Forelimb muscle (tissue), 1 donor: ENCODE measurements at regions not wholly inside any gene's neighbourhood (a gene's known extent, or its start where the extent isn't known, plus 50 kb on each side); places are given as distances from the start of the nearest gene placed in this dataset.

Experiments used
- DNase-seq: peaks from one replicate; pipeline ENCODE4 v3.0.0-alpha.2; 2013; ENCODE audit warnings: low read depth

DNA sequence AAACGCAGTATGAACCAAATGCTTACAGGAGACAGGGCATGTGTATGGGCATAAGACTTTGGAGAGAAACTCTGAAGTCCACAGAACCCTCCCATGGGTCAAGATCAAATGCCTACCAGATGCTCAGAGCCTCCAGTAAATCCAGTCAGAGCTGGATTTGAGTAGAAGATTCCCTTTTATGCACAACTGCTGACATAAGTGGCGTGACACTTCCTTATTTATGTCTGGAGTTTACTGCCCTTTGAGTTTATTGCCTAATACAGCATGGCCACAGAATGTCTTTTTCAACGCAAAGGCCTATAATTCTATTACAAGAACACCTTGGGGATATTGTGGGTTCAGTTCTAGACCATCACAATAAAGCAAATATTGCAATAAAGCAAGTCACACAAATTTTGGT lies 220.0 kb upstream of the FOXQ1 start:
- DNase-seq: no peak

DNA sequence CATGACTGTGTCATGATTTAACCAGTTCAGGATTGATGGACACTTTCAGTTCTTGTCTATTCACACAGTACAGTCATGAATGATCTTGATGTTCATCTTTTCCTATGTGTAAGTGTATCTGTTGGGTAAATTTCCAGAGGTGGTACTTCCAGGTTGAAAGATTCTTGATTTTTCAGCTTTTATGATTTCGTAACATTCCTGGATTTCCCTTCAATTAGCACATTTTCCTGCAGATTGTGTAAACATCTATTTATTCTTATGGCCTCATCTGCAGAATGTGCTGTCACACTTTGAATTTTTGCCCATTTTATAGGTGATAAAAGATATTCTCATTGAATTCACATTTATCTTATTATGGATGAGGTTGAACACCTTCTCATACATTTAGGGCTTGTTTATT lies 222.0 kb upstream of the FOXQ1 start:
- no peak for DNase-seq

DNA sequence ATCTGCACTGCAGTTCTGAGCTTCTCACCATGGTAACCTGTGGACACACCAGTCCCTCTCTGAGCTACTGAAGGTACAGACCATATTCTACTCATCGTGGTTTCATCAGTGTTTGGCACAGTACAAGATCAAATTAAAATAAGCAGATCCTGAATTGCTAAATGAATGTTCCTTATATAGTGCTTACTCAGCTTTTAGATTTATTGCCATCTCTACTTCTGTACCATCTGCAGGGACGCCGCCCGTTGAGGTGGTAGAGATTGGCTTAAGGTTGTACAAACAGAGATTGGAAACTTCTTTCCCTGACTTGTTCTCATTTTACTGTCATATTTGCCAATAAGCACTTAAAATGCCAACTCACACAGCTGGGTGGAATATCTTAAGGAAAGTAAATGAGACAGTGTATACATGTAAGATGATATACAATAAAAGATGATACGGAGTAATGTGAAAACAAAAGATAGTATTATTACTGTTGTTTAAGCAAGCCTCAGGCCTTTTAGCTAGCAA lies 223.4 kb upstream of the FOXQ1 start:
- no peak for DNase-seq

DNA sequence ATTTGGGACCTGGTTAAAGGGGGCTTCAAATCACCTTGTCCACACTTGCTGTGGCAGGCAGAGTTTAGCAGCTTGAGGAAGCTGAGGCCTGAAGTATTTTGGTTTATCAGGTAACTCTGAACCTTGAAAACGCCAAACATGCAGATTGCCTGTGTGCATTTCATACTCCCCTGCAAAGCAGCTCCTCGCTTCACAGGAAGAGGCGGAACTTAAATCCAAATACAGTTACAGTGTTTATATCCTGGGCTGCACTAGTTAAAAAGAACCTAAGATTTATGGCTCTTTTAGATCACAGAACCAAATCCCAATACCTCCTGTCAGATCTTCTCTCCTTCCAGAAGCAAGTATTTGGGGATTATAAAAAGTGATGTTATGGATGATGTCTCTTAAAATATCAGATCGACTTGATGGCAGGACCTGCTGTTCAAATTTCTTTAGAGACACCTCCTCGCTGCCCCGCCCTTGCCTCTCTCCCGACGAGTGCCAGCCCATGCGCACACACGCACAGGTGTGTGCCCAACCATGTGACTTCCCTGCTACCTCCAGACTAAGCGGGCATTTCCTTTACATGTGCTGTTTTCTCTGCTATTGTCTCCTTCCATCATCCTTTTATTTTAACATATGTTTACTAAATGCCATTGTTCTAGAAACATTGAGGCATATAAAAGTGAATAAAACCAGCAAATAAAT lies 224.6 kb upstream of the FOXQ1 start:
- no peak for DNase-seq

DNA sequence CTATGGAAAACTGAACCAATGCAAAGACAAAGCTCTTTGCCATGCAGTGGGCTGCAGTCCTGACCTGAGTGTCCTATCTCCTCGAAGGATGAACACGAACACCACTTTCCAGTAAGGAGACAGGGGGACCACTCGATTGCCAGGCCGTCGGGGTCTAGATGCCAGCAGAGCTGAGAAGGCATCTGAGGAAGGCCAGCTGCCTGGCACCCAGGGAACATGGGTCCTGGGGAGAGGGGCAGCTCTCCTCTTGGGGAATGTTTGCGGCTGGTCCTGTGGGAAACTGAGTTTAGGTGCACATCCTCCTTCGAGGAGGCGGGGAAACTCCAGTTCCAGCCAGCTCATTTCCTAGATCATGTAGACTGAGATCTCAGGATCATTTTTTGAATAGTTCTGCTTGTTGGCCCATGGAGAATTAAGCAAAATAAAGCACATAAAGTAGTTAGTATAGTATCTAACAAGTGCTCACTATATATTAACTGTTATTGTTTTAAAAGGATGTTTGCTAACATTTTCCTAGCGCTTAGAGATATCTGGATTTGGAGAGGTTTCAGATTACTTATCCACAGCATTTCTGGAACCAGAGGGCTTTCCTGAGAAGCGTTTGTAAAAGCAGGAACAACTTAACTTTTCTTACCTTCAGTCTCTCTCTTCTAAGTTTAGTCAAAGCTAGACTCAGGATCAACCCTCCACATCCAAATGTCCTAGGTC lies 225.3 kb upstream of the FOXQ1 start:
- DNase-seq: no peak

DNA sequence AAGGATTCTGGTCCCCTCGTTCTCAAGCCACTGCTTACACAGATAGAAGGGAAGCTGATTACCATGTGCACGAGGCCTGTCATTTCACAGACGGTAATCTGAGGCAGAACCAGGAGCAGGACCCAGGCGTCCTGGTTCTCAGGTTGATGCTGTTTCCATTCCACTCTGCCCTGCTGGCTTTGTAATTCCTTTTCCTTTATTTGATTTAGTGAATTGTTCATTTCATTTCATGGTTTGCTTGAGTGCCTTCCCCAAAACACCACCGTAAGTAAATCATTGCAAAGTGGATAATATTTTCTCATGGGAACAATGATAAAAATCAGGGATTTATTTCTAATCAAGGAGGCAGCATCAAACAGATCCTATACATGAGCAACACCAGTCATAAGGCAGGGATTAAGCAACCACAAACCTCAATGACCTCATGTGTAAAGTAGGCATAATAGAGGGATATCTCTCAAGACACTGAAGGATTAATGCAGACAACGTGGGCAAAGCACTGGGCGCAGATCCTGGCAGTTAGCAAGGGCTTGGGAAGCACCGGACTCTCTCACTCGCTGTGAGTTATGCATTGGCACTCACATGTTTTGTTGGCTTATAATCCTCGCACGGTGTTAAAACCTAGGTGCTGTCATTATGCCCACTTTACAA lies 229.5 kb upstream of the FOXQ1 start:
- no peak for DNase-seq

DNA sequence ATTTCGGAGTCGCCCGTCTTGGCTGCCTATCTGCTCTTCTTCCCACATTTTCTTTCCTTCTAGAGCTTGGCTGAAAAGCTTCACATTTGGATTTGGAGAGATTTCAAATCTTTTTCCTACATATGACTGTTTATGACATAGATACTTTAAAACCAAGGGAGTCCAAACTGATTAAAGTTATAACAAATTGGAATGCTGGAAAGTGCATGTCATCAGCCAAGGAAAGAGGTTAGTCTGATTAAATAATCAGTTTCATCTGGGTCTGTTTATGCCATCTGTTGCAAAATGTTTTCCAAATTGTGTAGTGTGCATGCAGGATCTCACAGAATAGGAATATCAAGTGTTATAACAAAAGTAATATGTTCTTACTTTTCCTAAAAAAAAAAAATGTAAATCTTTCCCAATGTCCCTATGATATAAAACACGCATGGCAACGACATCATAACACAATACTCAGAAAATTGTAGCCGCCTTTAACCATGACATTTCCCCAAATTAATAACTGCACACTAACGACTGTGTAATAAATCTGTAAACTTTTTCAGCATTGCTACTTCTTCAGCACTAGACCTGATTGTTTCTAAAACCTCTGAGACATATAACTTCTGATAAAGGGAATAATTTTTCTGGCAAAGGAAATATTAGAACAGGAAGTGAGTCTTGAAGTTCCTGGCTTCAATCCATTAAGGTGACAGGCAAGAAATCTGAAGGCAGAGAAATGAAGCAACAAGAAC lies 230.2 kb upstream of the FOXQ1 start:
- peak; percentile 25 for DNase-seq

DNA sequence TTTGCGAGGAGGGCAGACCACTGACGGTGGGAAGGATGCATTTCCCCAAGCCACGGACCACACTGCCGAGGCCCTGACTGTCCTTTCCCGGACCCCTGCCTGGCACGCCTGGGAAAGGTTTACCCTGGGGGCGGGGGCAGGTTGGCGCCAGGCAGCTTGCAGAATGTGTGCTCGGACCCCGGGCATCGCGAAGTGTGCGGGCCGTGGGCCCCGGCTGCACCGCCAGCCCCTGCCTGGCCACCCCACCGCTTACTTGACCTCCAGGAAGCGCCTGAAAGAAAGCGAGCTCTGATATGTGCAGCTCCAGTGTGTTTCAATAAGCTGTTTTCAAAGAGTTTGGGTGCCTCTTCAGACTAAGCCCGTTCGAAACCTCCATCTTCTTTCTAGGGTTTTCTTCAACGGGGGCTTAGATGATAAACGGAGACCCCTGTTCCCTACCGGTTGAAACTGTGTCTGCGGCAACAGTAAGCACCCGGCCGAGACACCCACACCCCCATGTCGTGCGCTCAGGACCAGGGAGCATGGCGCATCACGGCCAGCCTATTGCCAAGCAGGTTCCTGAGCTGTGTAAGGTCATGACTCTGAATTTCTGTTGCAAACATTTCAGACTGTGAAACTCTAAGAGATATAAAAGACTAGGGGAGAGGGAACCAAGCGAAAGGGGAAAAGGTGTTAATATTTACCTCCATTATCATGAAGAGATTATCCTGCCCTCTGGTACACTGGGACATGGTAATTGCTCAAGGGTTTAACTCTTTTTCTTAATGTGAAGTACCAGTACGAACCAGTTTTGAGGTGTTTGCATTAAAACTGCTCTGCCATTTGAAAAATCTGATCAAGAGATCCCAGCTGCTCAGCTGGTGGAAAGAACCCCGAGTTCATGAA lies 231.2 kb upstream of the FOXQ1 start:
- no peak for DNase-seq

DNA sequence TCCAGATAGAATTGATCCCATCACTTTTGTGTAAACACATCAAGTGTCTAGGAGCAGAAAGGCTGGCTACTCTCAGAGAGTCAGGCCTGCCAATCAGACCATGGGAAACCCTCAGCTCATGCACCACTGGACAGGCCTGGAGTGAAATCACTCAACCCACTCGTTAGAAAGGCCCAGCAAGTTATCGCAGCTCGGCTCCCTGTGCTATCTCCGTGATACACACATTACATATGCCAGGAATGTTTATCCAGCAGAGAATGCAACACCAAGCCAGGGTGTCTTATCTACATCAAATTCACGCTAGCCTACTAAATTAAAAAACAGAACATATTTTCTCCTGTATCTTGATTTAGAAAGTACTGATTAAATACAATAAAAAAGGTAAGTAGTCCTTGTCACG lies 232.4 kb upstream of the FOXQ1 start:
- DNase-seq: no peak

DNA sequence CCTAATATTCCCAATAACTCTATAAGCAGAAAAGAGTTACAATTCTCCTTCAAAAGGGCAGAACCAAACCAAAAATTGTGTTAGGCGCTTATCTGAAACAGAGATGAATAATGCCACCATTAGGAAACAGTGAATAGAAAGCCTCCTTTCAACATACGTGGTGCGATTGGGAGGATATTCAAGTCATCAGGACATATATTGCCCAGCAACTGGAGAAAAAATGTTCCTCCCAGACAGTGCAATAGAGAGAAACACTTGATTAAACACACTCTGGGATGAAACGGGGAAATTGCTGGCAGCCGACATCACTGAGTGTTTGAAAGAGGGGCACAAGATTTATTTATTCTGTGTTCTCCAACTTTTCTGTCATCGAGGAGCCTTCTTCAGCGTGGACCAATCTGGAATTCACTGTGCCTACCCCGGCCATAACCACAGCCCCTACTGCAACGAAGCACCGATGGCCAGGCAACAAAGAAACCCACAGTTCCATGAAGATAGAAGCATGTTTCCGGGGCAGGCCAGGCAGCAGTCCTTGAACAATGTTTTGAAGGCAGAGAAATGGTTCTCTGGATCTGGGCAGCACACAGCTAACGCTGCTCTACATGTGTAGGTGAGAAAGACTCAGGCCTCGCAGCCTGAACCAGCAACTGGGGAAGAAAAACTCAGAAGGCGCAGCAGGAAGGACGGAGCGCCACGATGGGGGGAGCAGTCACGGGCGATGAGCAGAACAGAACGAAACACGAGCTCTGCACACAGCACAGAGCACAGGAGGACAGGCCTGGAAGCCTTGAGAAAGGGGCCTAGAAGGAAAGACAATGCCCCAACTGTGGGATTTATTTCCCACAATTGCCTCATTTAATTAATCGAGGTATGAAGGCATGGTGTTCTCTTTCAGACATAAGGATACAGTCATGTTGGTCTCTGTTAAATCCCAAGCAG lies 234.2 kb upstream of the FOXQ1 start:
- DNase-seq: no peak

DNA sequence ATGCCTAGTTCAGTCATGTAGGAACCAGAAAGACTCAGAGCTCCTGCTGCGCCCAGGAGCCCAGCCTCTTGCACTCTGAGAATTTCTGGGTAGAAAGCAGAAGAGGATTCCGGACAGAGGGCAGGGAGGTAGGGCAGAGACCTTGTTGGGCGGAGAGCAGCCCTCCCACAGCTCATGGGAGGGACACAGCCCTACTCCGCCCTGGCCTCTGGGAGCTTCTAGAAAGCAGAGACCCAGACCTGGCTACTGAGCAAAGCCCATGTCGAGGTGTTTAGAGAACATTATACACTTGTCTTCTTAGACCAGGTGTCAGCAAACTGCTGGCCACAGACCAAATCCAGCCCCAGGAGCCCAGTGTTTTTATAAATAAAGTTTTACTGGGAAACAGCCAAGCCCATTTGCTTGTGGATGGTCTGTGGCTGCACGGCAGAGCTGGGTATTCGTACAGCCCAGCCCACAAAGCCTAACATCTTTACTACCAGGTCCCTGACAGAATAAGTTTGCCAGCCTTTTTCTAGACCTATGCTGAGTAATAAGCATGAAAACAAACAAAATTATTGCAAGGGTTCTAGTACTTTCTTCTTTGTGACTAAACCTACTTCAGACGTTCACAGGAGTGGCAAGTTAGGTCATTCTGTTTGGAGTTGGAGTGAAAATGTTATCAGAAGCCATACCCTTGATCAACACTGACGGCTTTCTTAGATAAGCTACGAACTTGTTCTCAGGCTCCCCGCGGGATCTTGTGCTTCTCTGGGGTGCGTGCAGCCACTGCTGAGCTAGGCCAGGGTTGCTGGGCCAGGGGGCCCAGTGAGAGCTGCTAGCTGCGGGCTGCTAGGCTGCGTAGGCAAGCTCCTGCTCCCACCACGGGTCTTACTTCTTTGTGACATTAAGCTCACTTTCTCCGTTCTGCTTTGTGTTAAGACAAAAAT lies 235.1 kb upstream of the FOXQ1 start:
- DNase-seq: no peak

DNA sequence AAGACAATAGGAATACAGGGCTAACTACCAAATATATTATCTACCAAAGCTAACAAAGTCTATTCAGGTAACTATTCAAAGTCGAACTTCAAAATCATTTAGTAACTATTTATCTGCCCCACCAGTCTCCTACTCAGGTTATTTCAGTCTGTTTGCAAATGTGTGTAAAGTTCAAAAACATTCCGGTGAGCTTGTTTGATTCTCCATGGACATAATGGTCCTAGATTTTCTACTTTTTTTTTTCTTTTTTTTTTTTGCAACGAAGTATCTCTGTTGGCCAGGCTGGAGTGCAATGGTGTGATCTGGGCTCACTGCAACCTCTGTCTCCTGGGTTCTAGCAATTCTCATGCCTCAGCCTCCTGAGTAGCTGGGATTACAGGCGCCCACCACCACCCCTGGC lies 236.0 kb upstream of the FOXQ1 start:
- no peak for DNase-seq

DNA sequence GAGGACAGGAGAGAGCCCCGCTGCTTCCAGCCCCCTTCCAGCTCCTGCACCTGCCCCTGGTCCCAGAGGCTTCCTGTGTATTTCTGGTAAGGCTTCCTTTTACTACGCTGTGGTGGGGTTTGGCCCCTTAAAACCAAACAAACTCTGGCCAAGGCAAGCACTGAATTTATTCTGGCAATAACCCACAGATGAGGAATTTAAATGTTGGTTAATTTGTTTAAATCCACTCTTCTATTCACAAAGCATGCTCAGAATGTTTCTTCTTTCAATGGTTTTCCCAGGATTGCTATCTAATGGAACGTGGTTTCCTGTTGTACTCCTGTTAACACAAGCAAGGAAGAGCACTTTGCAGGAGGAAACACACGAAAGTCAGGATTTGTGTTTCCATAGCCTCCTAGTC lies 236.5 kb upstream of the FOXQ1 start:
- DNase-seq: no peak

DNA sequence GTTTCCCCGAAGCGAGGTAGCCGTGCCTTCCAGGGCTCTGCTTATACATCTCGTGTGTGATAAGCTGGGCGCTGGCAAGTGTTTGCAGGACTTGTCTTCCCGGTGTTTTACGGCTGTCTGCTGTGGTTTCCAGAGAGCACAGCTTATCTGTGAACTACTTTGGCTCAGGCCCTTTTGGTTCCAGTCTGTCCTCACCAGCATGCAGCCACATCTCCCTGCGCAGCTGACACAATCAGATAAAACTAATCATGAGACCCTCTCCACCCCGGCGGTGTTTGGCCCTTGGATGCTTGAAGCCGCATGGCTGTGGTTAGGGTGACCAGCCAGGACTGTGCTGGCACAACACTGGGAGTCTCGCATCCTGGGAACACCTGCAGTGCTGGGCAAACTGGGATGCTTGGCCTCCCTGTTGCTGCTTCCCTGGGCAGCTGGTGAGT lies 241.8 kb upstream of the FOXQ1 start:
- no peak for DNase-seq

DNA sequence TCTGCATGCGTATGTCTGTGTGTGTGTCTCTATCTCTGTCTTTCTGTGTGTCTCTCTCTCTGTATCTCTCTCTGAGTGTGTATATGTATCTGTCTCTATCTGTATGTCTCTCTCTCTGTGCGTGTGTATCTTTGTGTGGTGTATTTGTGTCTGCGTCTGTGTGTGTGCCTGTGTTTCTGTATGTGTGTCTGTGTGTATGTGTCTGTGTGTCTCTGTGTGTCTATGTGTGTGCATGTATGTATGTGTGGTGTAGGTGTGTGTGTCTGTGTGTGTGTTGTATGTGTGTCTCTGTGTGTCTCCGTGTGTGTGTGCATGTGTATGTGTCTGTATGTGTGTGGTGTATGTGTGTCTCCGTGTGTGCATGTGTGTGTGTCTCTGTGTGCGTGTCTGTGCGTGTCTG lies 243.0 kb upstream of the FOXQ1 start:
- DNase-seq: no peak

DNA sequence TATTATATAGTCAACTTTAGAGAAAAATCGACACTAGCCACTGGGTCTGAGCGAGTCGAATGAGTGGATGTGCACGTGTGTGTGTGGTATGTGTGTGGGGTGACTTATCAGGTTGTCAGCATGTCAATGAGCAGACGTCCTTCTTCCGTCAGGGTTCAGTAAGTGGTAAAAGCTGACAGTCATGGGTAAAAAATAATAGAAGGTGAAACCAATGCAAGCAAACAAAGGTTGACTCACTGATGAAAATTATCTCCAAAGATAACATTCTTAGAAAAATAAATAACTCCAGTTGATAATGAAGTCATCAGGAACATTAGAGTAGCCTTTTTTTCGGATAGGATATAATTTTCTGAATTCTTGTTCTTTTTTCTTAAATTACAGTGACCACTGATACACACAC lies 243.8 kb upstream of the FOXQ1 start:
- no peak for DNase-seq

DNA sequence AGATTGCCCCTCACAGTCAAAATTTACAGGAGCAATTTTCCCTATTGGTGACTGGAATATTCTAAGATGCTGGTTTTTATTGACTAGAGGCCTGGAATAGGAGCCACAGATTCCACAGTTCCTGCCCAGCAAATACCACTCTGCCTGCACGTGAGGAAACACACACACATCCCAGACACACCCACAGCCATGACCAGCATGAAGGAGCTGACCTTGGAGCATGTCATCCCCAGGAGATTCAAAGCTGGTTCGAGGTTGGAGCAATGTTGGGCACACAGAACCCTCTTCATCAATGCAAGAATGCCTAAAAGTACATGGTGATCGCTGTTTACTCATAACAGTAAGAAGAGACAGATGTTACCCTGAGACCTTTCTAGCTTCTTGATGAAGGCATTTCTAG lies 244.6 kb upstream of the FOXQ1 start:
- DNase-seq: no peak

DNA sequence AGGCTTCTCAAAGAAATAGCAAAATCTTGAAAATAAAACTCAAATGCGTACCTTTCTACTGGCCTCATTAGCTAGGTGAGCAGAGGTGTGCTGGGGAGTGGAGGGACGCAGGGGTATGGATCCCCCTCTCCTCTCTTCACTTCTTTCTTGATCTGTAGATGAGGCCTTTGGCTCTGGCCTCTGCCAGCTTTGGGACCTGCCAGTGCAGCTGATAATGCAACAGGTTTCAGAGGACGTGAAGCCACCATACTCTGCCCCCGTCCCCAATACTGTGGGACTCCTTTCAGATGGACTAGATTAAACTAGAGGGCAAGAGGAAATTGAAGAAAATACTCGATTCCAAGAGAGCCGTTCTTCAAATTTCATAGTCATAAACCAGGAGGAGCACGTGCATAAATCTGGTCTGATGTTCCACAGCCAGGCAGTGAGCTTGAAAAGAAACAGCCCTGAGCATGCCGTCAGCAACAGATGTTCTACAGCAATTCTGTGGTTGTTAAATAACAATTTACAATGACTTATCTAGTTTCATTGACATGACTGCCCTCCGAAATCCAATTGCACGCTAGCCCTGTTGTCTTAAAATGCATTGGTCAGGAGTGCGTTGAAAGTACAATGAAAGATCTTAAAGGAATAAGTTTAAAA lies 245.3 kb upstream of the FOXQ1 start:
- DNase-seq: no peak
